Trophoblast cell (in vitro differentiated cells and primary cell): ENCODE measurements at regions not wholly inside any gene's neighbourhood (a gene's known extent, or its start where the extent isn't known, plus 50 kb on each side); places are given as distances from the start of the nearest gene placed in this dataset.

Source experiments
- DNase-seq, 2 donors: peaks; one replicate each; pipeline ENCODE4 v3.0.0-alpha.2; 2016
- H2AFZ ChIP-seq: 2 replicates; pipeline ENCODE4 v1.6.1; 2013; ENCODE audit warnings: low read length, moderate library complexity, mild to moderate bottlenecking; ENCODE audit not compliant: insufficient read depth, poor library complexity
- H2AK5ac ChIP-seq: 2 replicates; pipeline ENCODE4 v1.6.1; 2013; ENCODE audit warnings: mild to moderate bottlenecking, low read length
- H2BK120ac ChIP-seq: 2 replicates; pipeline ENCODE4 v1.6.1; 2013; ENCODE audit warnings: low read length, mild to moderate bottlenecking, moderate library complexity; ENCODE audit not compliant: insufficient read depth, poor library complexity
- H2BK12ac ChIP-seq: 2 replicates; pipeline ENCODE4 v1.6.1; 2013; ENCODE audit warnings: mild to moderate bottlenecking, low read length, moderate library complexity
- H2BK5ac ChIP-seq: 2 replicates; pipeline ENCODE4 v1.6.1; 2013; ENCODE audit warnings: low read length, low read depth, moderate library complexity, mild to moderate bottlenecking; ENCODE audit not compliant: poor library complexity
- H3K14ac ChIP-seq: 2 replicates; pipeline ENCODE4 v1.6.1; 2013; ENCODE audit warnings: mild to moderate bottlenecking, low read length
- H3K18ac ChIP-seq: 2 replicates; pipeline ENCODE4 v1.6.1; 2013; ENCODE audit warnings: mild to moderate bottlenecking, low read length
- H3K23ac ChIP-seq: 2 replicates; pipeline ENCODE4 v1.6.1; 2013; ENCODE audit warnings: low read length
- H3K27ac ChIP-seq: 2 replicates; pipeline ENCODE4 v1.5.1; 2013; ENCODE audit warnings: low read depth, mild to moderate bottlenecking, inconsistent platforms, low read length, moderate library complexity
- H3K27me3 ChIP-seq: 2 replicates; pipeline ENCODE4 v1.6.1; 2013; ENCODE audit warnings: inconsistent platforms, mild to moderate bottlenecking, low read length, moderate library complexity; ENCODE audit not compliant: insufficient read depth
- H3K36me3 ChIP-seq, 2 experiments: 1 replicate in 1 of 2; 2 replicates in 1 of 2; pipeline ENCODE4 v1.6.1; 2013; ENCODE audit warnings: low read length in 2 of 2, mild to moderate bottlenecking in 2 of 2, moderate library complexity in 1 of 2; ENCODE audit not compliant: insufficient read depth in 2 of 2, control insufficient read depth in 1 of 2
- H3K4ac ChIP-seq: 2 replicates; pipeline ENCODE4 v1.6.1; 2013; ENCODE audit warnings: low read depth, mild to moderate bottlenecking, low read length, moderate library complexity
- H3K4me1 ChIP-seq, 2 experiments: 1 replicate in 1 of 2; 2 replicates in 1 of 2; pipeline ENCODE4 v1.6.1; 2013; ENCODE audit warnings: low read length in 2 of 2, mild to moderate bottlenecking in 2 of 2, moderate library complexity in 1 of 2; ENCODE audit not compliant: insufficient read depth in 2 of 2, control insufficient read depth in 1 of 2
- H3K4me2 ChIP-seq: 2 replicates; pipeline ENCODE4 v1.6.1; 2013; ENCODE audit warnings: inconsistent platforms, mild to moderate bottlenecking, low read length, moderate library complexity
- H3K4me3 ChIP-seq: 2 replicates; pipeline ENCODE4 v1.5.1; 2013; ENCODE audit warnings: mild to moderate bottlenecking, low read depth, low read length, inconsistent platforms
- H3K79me1 ChIP-seq: one replicate; pipeline ENCODE4 v1.6.1; 2013; ENCODE audit warnings: low read length
- H3K79me2 ChIP-seq: 2 replicates; pipeline ENCODE4 v1.6.1; 2013; ENCODE audit warnings: low read length, mild to moderate bottlenecking; ENCODE audit not compliant: control insufficient read depth, insufficient read depth, poor library complexity
- H3K9ac ChIP-seq: 2 replicates; pipeline ENCODE4 v1.6.1; 2013; ENCODE audit warnings: mild to moderate bottlenecking, low read length
- H3K9me3 ChIP-seq: 2 replicates; pipeline ENCODE4 v1.6.1; 2013; ENCODE audit warnings: low read depth, mild to moderate bottlenecking, control low read depth, inconsistent platforms, low read length; ENCODE audit not compliant: insufficient read depth
- H4K12ac ChIP-seq: 2 replicates; pipeline ENCODE4 v1.6.1; 2013; ENCODE audit warnings: low read depth, mild to moderate bottlenecking, low read length, moderate library complexity
- H4K8ac ChIP-seq: 2 replicates; pipeline ENCODE4 v1.6.1; 2013; ENCODE audit warnings: low read depth, mild to moderate bottlenecking, low read length, moderate library complexity
- H4K91ac ChIP-seq: one replicate; pipeline ENCODE4 v1.6.1; 2013; ENCODE audit warnings: low read depth, mild to moderate bottlenecking, low read length, moderate library complexity
- WGBS: extraction: QIAGEN DNeasy Blood & Tissue Kit; methylation state at CpG from one replicate; pipeline ENCODE4 v1.1.7; 2013; ENCODE audit warnings: missing lambda C conversion rate; ENCODE audit not compliant: insufficient read length, insufficient coverage; ENCODE audit errors: extremely low coverage; 5-methylcytosine and 5-hydroxymethylcytosine counted together

DNA sequence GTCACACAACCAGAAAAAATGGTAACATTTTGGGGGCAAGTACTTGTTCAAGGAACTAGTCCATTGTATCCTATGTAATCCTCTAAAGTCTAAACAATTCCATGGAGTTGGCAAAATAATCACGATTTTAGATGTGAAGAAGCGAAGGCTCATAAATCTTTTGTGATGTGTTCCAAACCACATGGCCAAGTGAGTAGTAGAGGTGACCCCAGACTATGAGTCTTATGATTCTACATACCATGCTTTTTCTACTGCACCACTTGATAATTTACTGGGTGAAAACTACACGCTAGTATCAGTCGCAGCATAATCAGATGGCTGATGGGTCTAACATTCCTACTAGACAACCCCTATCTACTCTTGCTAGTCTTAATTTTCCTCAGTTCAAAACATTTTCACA is 371.4 kb downstream of the OSR1 start:
- H3K36me3 ChIP-seq: no peaks in the 10 kb centered on the region
- no peak overlapping the region for H2AFZ ChIP-seq
- no peak overlapping the region for H2BK120ac ChIP-seq
- H3K4me1 ChIP-seq: peaks cover 4 to 6% of the 10 kb centered on the region in 2 experiments
- H3K4ac ChIP-seq: no peak overlapping the region
- peaks cover 12% of the 10 kb centered on the region for H3K79me1 ChIP-seq
- H3K79me2 ChIP-seq: no peaks in the 10 kb centered on the region
- no peak overlapping the region for H3K23ac ChIP-seq
- H3K9me3 ChIP-seq: no peaks in the 10 kb centered on the region
- no peaks in the 10 kb centered on the region for H3K27me3 ChIP-seq
- no peak overlapping the region for H4K12ac ChIP-seq
- no CpG with 5 or more reads among the region's 4 CpGs for WGBS
- no peak overlapping the region for H3K18ac ChIP-seq
- H3K9ac ChIP-seq: no peak overlapping the region
- H3K4me2 ChIP-seq: no peak overlapping the region
- H4K8ac ChIP-seq: no peak overlapping the region
- H3K4me3 ChIP-seq: no peak overlapping the region
- H4K91ac ChIP-seq: no peak overlapping the region
- H3K14ac ChIP-seq: no peak overlapping the region
- H3K27ac ChIP-seq: no peak overlapping the region
- no peak overlapping the region for H2BK5ac ChIP-seq
- DNase-seq: no peak
- no peak overlapping the region for H2AK5ac ChIP-seq
- no peak overlapping the region for H2BK12ac ChIP-seq

DNA sequence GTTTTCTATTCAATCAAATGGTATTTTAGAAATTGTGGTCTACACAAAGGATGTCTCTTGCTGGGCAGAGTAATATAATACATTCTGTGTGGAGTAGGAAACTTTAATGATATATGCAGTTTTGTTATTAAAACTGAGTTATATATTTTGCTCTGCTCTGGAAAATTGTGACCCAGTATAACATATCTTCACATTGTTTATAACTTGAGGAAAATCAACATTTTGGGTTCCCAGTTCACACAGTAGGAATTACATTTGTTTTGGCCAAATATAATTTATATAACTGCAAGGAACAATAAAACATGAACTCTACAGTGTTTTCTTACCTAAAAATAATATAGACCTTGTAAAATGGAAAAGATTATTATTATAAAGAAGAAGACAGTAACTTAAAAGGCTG is 372.4 kb downstream of the OSR1 start:
- no peak overlapping the region for H4K8ac ChIP-seq
- no peak overlapping the region for H3K9ac ChIP-seq
- H3K9me3 ChIP-seq: no peaks in the 10 kb centered on the region
- no peak overlapping the region for H3K4me2 ChIP-seq
- H2BK12ac ChIP-seq: no peak overlapping the region
- H3K36me3 ChIP-seq: no peaks in the 10 kb centered on the region
- no peak overlapping the region for H3K4me3 ChIP-seq
- H3K79me2 ChIP-seq: no peaks in the 10 kb centered on the region
- no peak overlapping the region for H3K18ac ChIP-seq
- H2BK5ac ChIP-seq: no peak overlapping the region
- no peak overlapping the region for H2BK120ac ChIP-seq
- H4K12ac ChIP-seq: no peak overlapping the region
- H3K23ac ChIP-seq: no peak overlapping the region
- H3K4me1 ChIP-seq: peaks cover 0 to 1% of the 10 kb centered on the region in 2 experiments
- no peak overlapping the region for H2AK5ac ChIP-seq
- no peaks in the 10 kb centered on the region for H3K27me3 ChIP-seq
- H3K14ac ChIP-seq: no peak overlapping the region
- DNase-seq: no peak
- H3K79me1 ChIP-seq: peaks cover 6% of the 10 kb centered on the region
- H3K27ac ChIP-seq: no peak overlapping the region
- no peak overlapping the region for H4K91ac ChIP-seq
- H2AFZ ChIP-seq: no peak overlapping the region
- no peak overlapping the region for H3K4ac ChIP-seq

DNA sequence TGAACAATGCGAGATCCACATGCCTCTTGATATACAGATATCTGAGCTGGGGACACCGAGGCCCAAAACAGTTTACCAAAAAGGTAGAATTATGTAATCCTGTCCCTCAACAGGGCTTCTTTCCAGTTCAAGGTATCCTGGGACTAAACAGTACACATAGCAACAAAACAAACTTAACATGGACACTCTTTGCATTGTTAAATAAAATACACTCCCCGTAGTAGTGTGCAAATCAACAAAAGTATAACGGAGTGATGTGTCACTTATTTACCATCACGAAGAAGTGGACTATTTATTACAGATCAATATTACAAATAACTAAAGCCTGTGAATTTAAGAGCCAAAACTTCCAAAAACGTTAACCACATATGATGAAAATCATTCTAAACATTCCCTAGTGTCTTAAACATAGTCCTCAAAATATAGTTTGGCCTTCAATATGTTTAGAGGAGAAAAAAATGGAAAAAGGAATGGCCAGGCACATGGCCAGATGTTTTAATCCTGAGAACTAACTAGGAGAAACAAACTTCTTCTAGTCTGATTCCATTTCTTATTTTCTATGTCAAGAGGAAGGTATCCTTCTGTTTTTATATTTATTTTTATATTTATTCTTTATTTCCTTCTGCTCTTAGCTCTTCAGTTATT is 377.5 kb downstream of the OSR1 start:
- DNase-seq: no peak
- Histone ChIP-seq H2BK12ac (no peak overlapping the region), H3K27ac (no peak overlapping the region), H3K79me1 (no peaks in the 10 kb centered on the region), H3K4me1 (peaks cover 6% of the 10 kb centered on the region in 2 experiments), H3K27me3 (no peaks in the 10 kb centered on the region), H3K18ac (no peak overlapping the region), H3K4me2 (no peak overlapping the region), H3K14ac (no peak overlapping the region), H3K9ac (no peak overlapping the region), H3K23ac (no peak overlapping the region), H2BK120ac (no peak overlapping the region), H2AFZ (no peak overlapping the region), H3K9me3 (no peaks in the 10 kb centered on the region), H3K4ac (no peak overlapping the region), H3K36me3 (no peaks in the 10 kb centered on the region), H2AK5ac (no peak overlapping the region), H3K79me2 (no peaks in the 10 kb centered on the region), H4K12ac (no peak overlapping the region), H4K8ac (no peak overlapping the region), H3K4me3 (no peak overlapping the region), H2BK5ac (no peak overlapping the region), H4K91ac (no peak overlapping the region)
- no CpG with 5 or more reads among the region's 6 CpGs for WGBS

DNA sequence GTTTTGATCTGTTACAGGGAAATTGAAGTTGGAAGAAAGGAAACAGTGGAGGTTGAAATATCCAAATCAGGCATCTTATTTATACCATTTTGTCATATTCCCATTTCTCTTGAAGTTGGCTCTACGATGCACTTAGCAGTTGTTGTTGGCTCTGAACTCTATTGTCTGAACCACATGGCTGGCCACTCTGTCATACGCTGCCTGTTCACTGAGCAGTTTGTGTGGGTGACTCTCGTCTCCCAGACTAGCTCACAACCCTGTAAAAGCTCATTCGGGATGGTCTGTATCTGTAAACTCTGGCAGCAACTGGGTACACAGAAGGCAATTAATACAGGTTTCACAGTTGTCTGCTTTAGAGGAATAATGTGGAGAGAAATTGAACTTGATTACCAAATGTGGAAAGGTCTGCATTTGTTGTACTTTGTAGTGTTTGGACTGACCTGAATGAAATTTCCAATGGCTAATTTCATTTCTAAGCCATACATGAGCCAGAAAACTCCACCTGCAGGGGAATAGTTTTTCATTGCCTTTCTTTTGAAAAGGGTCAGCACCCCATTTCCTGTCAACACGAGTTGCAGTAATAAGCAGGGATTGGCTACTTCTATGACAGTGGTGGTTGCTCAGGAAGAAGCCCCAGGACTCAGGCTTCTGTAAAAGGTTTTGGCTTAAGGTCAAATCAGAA is 378.2 kb downstream of the OSR1 start:
- Histone ChIP-seq H3K4me3 (no peak overlapping the region), H3K23ac (no peak overlapping the region)
- WGBS: no CpG with 5 or more reads among the region's 5 CpGs

More for the DNA sequence above, 378.2 kb downstream of the OSR1 start:
- H2BK12ac ChIP-seq: no peak overlapping the region
- no peak overlapping the region for H4K12ac ChIP-seq
- H3K14ac ChIP-seq: no peak overlapping the region
- DNase-seq: no peak
- no peak overlapping the region for H4K91ac ChIP-seq
- no peak overlapping the region for H2AFZ ChIP-seq
- H3K27ac ChIP-seq: no peak overlapping the region
- H3K18ac ChIP-seq: no peak overlapping the region
- H3K9me3 ChIP-seq: no peaks in the 10 kb centered on the region
- no peak overlapping the region for H2BK120ac ChIP-seq
- no peak overlapping the region for H3K9ac ChIP-seq
- no peak overlapping the region for H3K4ac ChIP-seq
- H4K8ac ChIP-seq: no peak overlapping the region
- H3K4me2 ChIP-seq: no peak overlapping the region
- H2BK5ac ChIP-seq: no peak overlapping the region
- no peaks in the 10 kb centered on the region for H3K79me2 ChIP-seq
- H3K79me1 ChIP-seq: no peaks in the 10 kb centered on the region
- no peaks in the 10 kb centered on the region for H3K36me3 ChIP-seq
- H3K27me3 ChIP-seq: no peaks in the 10 kb centered on the region
- no peak overlapping the region for H2AK5ac ChIP-seq
- peaks cover 6% of the 10 kb centered on the region in 2 experiments for H3K4me1 ChIP-seq
